Immature natural killer cell (primary cell): ENCODE measurements at regions not wholly inside any gene's neighbourhood (a gene's known extent, or its start where the extent isn't known, plus 50 kb on each side); places are given as distances from the start of the nearest gene placed in this dataset.
"Not testable (repeated sequence)": the region's sequence is repeated elsewhere in the genome, so short reads cannot be mapped to it uniquely, and the experiment has no call there.

ENCODE experiments used
- DNase-seq, 3 donors: peaks; one replicate each; pipeline ENCODE4 v3.0.0; 2022; ENCODE audit warnings: mixed read lengths in 1 of 3
- H3K27ac Mint-ChIP-seq, 6 donors: one replicate each; pipeline ENCODE4 v1.8.0; 2020; ENCODE audit warnings: mixed read lengths in 6 of 6, mild to moderate bottlenecking in 5 of 6, inconsistent platforms in 4 of 6, moderate library complexity in 3 of 6
- H3K27me3 Mint-ChIP-seq, 3 donors: one replicate each; pipeline ENCODE4 v1.8.0; 2020 to 2021; ENCODE audit warnings: low read depth in 3 of 3, mild to moderate bottlenecking in 3 of 3, mixed read lengths in 3 of 3, moderate library complexity in 3 of 3, inconsistent platforms in 1 of 3
- H3K36me3 Mint-ChIP-seq, 3 donors: one replicate each; pipeline ENCODE4 v1.8.0; 2020; ENCODE audit warnings: mixed read lengths in 3 of 3, inconsistent platforms in 2 of 3, mild to moderate bottlenecking in 2 of 3
- H3K4me1 Mint-ChIP-seq, 2 donors: one replicate each; pipeline ENCODE4 v1.8.0; 2020; ENCODE audit warnings: inconsistent platforms in 2 of 2, mild to moderate bottlenecking in 2 of 2, mixed read lengths in 2 of 2, moderate library complexity in 1 of 2
- H3K4me3 Mint-ChIP-seq, 5 donors: one replicate each; pipeline ENCODE4 v1.8.0; 2020; ENCODE audit warnings: mild to moderate bottlenecking in 5 of 5, mixed read lengths in 5 of 5, inconsistent platforms in 3 of 5, moderate library complexity in 3 of 5
- H3K9me3 Mint-ChIP-seq, 6 donors: one replicate each; pipeline ENCODE4 v1.8.0; 2020; ENCODE audit warnings: mild to moderate bottlenecking in 6 of 6, mixed read lengths in 6 of 6, inconsistent platforms in 4 of 6, moderate library complexity in 3 of 6

- H3K27me3 Mint-ChIP-seq = no peaks in the 10 kb centered on the region
- H3K9me3 Mint-ChIP-seq = peaks cover 2 to 29% (median 10%) of the 10 kb centered on the region in 6 donors
- H3K27ac Mint-ChIP-seq = no peak overlapping the region
- H3K36me3 Mint-ChIP-seq = no peaks in the 10 kb centered on the region
- H3K4me1 Mint-ChIP-seq = no peaks in the 10 kb centered on the region
- DNase-seq = no peak
- no peak overlapping the region for H3K4me3 Mint-ChIP-seq
Observed at GRCh38 chr10:106395041-106395749, 769.3 kb downstream of the SORCS1 start.

GRCh38 chr10:106392778-106393177 lies 771.7 kb downstream of the SORCS1 start:
- H3K36me3 Mint-ChIP-seq = no peaks in the 10 kb centered on the region
- DNase-seq = no peak
- H3K27ac Mint-ChIP-seq = no peak overlapping the region
- H3K27me3 Mint-ChIP-seq = no peaks in the 10 kb centered on the region
- H3K4me3 Mint-ChIP-seq = no peak overlapping the region
- no peaks in the 10 kb centered on the region for H3K4me1 Mint-ChIP-seq
- peaks cover 0 to 17% (median 5%) of the 10 kb centered on the region in 6 donors for H3K9me3 Mint-ChIP-seq

- no peaks in the 10 kb centered on the region for H3K27me3 Mint-ChIP-seq
- H3K36me3 Mint-ChIP-seq = no peaks in the 10 kb centered on the region
- H3K27ac Mint-ChIP-seq = no peak overlapping the region
- H3K4me1 Mint-ChIP-seq = no peaks in the 10 kb centered on the region
- peaks cover 2 to 24% (median 7%) of the 10 kb centered on the region in 6 donors for H3K9me3 Mint-ChIP-seq
- DNase-seq = no peak
- H3K4me3 Mint-ChIP-seq = no peak overlapping the region
Observed at GRCh38 chr10:106387063-106387462, 777.4 kb downstream of the SORCS1 start.

- Mint-ChIP-seq H3K27me3 (no peaks in the 10 kb centered on the region), H3K36me3 (no peaks in the 10 kb centered on the region), H3K4me1 (no peaks in the 10 kb centered on the region), H3K9me3 (peaks cover 4 to 40% (median 13%) of the 10 kb centered on the region in 6 donors), H3K27ac (no peak overlapping the region), H3K4me3 (no peak overlapping the region)
- no peak for DNase-seq
Observed at GRCh38 chr10:106384496-106384895, 780.0 kb downstream of the SORCS1 start.

GRCh38 chr10:106380706-106381105 lies 783.8 kb downstream of the SORCS1 start:
- Mint-ChIP-seq H3K36me3 (no peaks in the 10 kb centered on the region), H3K27ac (no peak overlapping the region), H3K27me3 (no peaks in the 10 kb centered on the region), H3K4me3 (no peak overlapping the region), H3K9me3 (peaks cover 6 to 44% (median 14%) of the 10 kb centered on the region in 6 donors), H3K4me1 (no peaks in the 10 kb centered on the region)
- DNase-seq = no peak

GRCh38 chr10:106378251-106378650 lies 786.3 kb downstream of the SORCS1 start:
- Mint-ChIP-seq H3K27ac (no peak overlapping the region), H3K9me3 (peaks cover 7 to 30% (median 10%) of the 10 kb centered on the region in 6 donors), H3K27me3 (no peaks in the 10 kb centered on the region), H3K36me3 (no peaks in the 10 kb centered on the region), H3K4me1 (no peaks in the 10 kb centered on the region), H3K4me3 (no peak overlapping the region)
- no peak for DNase-seq

- Mint-ChIP-seq H3K4me1 (no peaks in the 10 kb centered on the region), H3K9me3 (peaks cover 5 to 29% (median 14%) of the 10 kb centered on the region in 6 donors), H3K36me3 (no peaks in the 10 kb centered on the region), H3K4me3 (no peak overlapping the region), H3K27ac (no peak overlapping the region), H3K27me3 (no peaks in the 10 kb centered on the region)
- DNase-seq = no peak
Observed at GRCh38 chr10:106370751-106371150, 793.8 kb downstream of the SORCS1 start.

GRCh38 chr10:106360870-106361269 lies 803.6 kb downstream of the SORCS1 start:
- Mint-ChIP-seq H3K27ac (no peak overlapping the region), H3K4me3 (no peak overlapping the region), H3K4me1 (no peaks in the 10 kb centered on the region), H3K27me3 (no peaks in the 10 kb centered on the region), H3K9me3 (peaks cover 0 to 21% (median 6%) of the 10 kb centered on the region in 6 donors), H3K36me3 (peaks cover 0 to 4% (median 0%) of the 10 kb centered on the region in 3 donors)
- no peak for DNase-seq

- no peak overlapping the region for H3K27ac Mint-ChIP-seq
- H3K4me1 Mint-ChIP-seq = no peaks in the 10 kb centered on the region
- no peak overlapping the region for H3K4me3 Mint-ChIP-seq
- peaks cover 0 to 4% (median 0%) of the 10 kb centered on the region in 3 donors for H3K36me3 Mint-ChIP-seq
- no peak for DNase-seq
- peaks cover 3 to 35% (median 5%) of the 10 kb centered on the region in 6 donors for H3K9me3 Mint-ChIP-seq
- peaks cover 0 to 2% (median 0%) of the 10 kb centered on the region in 3 donors for H3K27me3 Mint-ChIP-seq
Observed at GRCh38 chr10:106355450-106355849, 809.1 kb downstream of the SORCS1 start.

- DNase-seq = no peak
- H3K36me3 Mint-ChIP-seq = no peaks in the 10 kb centered on the region
- H3K27me3 Mint-ChIP-seq = peaks cover 0 to 2% (median 0%) of the 10 kb centered on the region in 3 donors
- no peaks in the 10 kb centered on the region for H3K4me1 Mint-ChIP-seq
- H3K27ac Mint-ChIP-seq = no peak overlapping the region
- peaks cover 8 to 22% (median 8%) of the 10 kb centered on the region in 6 donors for H3K9me3 Mint-ChIP-seq
- no peak overlapping the region for H3K4me3 Mint-ChIP-seq
Observed at GRCh38 chr10:106348933-106349332, 815.6 kb downstream of the SORCS1 start.

GRCh38 chr10:106347547-106347946 lies 817.0 kb downstream of the SORCS1 start:
- DNase-seq = no peak
- H3K4me3 Mint-ChIP-seq = no peak overlapping the region
- peaks cover 0 to 2% (median 0%) of the 10 kb centered on the region in 3 donors for H3K27me3 Mint-ChIP-seq
- H3K27ac Mint-ChIP-seq = no peak overlapping the region
- H3K4me1 Mint-ChIP-seq = no peaks in the 10 kb centered on the region
- H3K9me3 Mint-ChIP-seq = peaks cover 6 to 22% (median 8%) of the 10 kb centered on the region in 6 donors
- no peaks in the 10 kb centered on the region for H3K36me3 Mint-ChIP-seq

- not testable (repeated sequence) for DNase-seq, H3K27me3 Mint-ChIP-seq, H3K36me3 Mint-ChIP-seq, H3K4me1 Mint-ChIP-seq, H3K4me3 Mint-ChIP-seq, H3K27ac Mint-ChIP-seq
- H3K9me3 Mint-ChIP-seq = peaks cover 2 to 22% (median 11%) of the 10 kb centered on the region in 6 donors
Observed at GRCh38 chr10:106343539-106343938, 821.0 kb downstream of the SORCS1 start.

- no peak overlapping the region for H3K27ac Mint-ChIP-seq
Observed at GRCh38 chr10:106341356-106341755, 823.1 kb downstream of the SORCS1 start.

GRCh38 chr10:106338486-106338885 lies 826.0 kb downstream of the SORCS1 start:
- Mint-ChIP-seq H3K27me3 (peaks cover 0 to 2% (median 0%) of the 10 kb centered on the region in 3 donors), H3K36me3 (no peaks in the 10 kb centered on the region), H3K27ac (no peak overlapping the region), H3K9me3 (peaks cover 3 to 37% (median 13%) of the 10 kb centered on the region in 6 donors), H3K4me1 (no peaks in the 10 kb centered on the region), H3K4me3 (no peak overlapping the region)
- DNase-seq = no peak

More at GRCh38 chr10:106341356-106341755, 823.1 kb downstream of the SORCS1 start:
- no peaks in the 10 kb centered on the region for H3K4me1 Mint-ChIP-seq
- peaks cover 2 to 25% (median 12%) of the 10 kb centered on the region in 6 donors for H3K9me3 Mint-ChIP-seq
- no peak for DNase-seq
- H3K36me3 Mint-ChIP-seq = no peaks in the 10 kb centered on the region
- H3K27me3 Mint-ChIP-seq = peaks cover 0 to 2% (median 0%) of the 10 kb centered on the region in 3 donors
- no peak overlapping the region for H3K4me3 Mint-ChIP-seq

- H3K4me3 Mint-ChIP-seq = no peak overlapping the region
- H3K4me1 Mint-ChIP-seq = no peaks in the 10 kb centered on the region
Observed at GRCh38 chr10:106336874-106337273, 827.6 kb downstream of the SORCS1 start.

More at GRCh38 chr10:106336874-106337273, 827.6 kb downstream of the SORCS1 start:
- H3K9me3 Mint-ChIP-seq = peaks cover 3 to 35% (median 14%) of the 10 kb centered on the region in 6 donors
- H3K27ac Mint-ChIP-seq = no peak overlapping the region
- peaks cover 0 to 2% (median 0%) of the 10 kb centered on the region in 3 donors for H3K27me3 Mint-ChIP-seq
- DNase-seq = no peak
- no peaks in the 10 kb centered on the region for H3K36me3 Mint-ChIP-seq
